AG10803 (cell line): ENCODE measurements at regions not wholly inside any gene's neighbourhood (a gene's known extent, or its start where the extent isn't known, plus 50 kb on each side); places are given as distances from the start of the nearest gene placed in this dataset.

Source experiments
- DNase-seq: peaks from one replicate; pipeline ENCODE4 v3.0.0; 2010; ENCODE audit warnings: low read depth
- H3K4me3 ChIP-seq: 2 replicates; pipeline ENCODE4 v1.5.1; 2011; ENCODE audit warnings: mild to moderate bottlenecking, low read length, control low read depth
- CTCF ChIP-seq: conservative IDR thresholded peaks from 2 replicates; pipeline ENCODE4 v1.5.1; 2011; ENCODE audit warnings: mild to moderate bottlenecking, low read length, control low read depth, inconsistent platforms

- no peak for TF ChIP-seq CTCF
- no peak overlapping the region for H3K4me3 ChIP-seq
- no peak for DNase-seq
Measured at GRCh38 chr11:90330632-90331031, 107.8 kb upstream of the CHORDC1 start.

- TF ChIP-seq CTCF, result no peak
- H3K4me3 ChIP-seq, result no peak overlapping the region
- DNase-seq, result no peak
Measured at GRCh38 chr11:90329043-90329442, 106.2 kb upstream of the CHORDC1 start.

- H3K4me3 ChIP-seq, result no peak overlapping the region
- no peak for TF ChIP-seq CTCF
- no peak for DNase-seq
Measured at GRCh38 chr11:90326647-90327046, 103.8 kb upstream of the CHORDC1 start.

- no peak for TF ChIP-seq CTCF
- no peak overlapping the region for H3K4me3 ChIP-seq
- DNase-seq, result no peak
Measured at GRCh38 chr11:90323289-90323688, 100.4 kb upstream of the CHORDC1 start.

GRCh38 chr11:90321018-90321417, 98.2 kb upstream of the CHORDC1 start:
- no peak for DNase-seq
- TF ChIP-seq CTCF, result no peak
- no peak overlapping the region for H3K4me3 ChIP-seq

- H3K4me3 ChIP-seq, result no peak overlapping the region
- no peak for TF ChIP-seq CTCF
- no peak for DNase-seq
Measured at GRCh38 chr11:90318651-90319050, 95.8 kb upstream of the CHORDC1 start.

- no peak for DNase-seq
- no peak for TF ChIP-seq CTCF
- no peak overlapping the region for H3K4me3 ChIP-seq
Measured at GRCh38 chr11:90310210-90310609, 87.4 kb upstream of the CHORDC1 start.
